DOHH2 (cell line): ENCODE measurements at regions not wholly inside any gene's neighbourhood (a gene's known extent, or its start where the extent isn't known, plus 50 kb on each side); places are given as distances from the start of the nearest gene placed in this dataset.

ENCODE experiments used
- EZH2phosphoT487 ChIP-seq: fragments of 200-600 bp; sonication (generic); IDR thresholded peaks from 2 replicates; pipeline ENCODE4 v1.6.1; 2017; ENCODE audit warnings: borderline replicate concordance, mild to moderate bottlenecking, antibody characterized with exemption, low read length, moderate library complexity, mixed read lengths
- TF ChIP-seq, protein P1 (sequence below): fragments of 200-600 bp; sonication (generic); IDR thresholded peaks from one replicate; pipeline ENCODE4 v1.5.1; 2014; ENCODE audit warnings: antibody characterized with exemption, mild to moderate bottlenecking, low read depth, low read length; ENCODE audit not compliant: poor library complexity, severe bottlenecking

DNA sequence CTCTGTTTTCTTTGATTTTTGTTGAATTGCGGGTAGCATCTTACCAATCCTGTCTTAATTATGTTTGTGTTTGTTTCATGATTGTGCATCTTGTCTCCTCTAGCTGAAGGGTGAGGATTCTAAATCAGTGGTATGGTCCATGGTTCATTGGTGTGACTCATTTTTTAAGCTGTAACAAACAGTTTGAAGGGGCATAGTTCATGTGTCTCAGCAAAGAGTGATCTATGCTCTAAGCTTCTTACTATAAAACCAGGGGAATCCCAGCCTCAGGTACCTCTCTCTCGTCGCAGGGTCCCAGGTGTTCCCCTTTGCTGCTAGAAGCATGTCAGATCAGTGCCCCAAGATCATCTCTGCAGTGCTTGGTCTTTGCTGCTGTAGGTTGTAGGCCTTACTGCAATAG, 100.1 kb downstream of the OTUD1 start:
- TF ChIP-seq, protein P1, sequence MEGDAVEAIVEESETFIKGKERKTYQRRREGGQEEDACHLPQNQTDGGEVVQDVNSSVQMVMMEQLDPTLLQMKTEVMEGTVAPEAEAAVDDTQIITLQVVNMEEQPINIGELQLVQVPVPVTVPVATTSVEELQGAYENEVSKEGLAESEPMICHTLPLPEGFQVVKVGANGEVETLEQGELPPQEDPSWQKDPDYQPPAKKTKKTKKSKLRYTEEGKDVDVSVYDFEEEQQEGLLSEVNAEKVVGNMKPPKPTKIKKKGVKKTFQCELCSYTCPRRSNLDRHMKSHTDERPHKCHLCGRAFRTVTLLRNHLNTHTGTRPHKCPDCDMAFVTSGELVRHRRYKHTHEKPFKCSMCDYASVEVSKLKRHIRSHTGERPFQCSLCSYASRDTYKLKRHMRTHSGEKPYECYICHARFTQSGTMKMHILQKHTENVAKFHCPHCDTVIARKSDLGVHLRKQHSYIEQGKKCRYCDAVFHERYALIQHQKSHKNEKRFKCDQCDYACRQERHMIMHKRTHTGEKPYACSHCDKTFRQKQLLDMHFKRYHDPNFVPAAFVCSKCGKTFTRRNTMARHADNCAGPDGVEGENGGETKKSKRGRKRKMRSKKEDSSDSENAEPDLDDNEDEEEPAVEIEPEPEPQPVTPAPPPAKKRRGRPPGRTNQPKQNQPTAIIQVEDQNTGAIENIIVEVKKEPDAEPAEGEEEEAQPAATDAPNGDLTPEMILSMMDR, result no peak
- no peak for TF ChIP-seq EZH2phosphoT487
